Stimulated activated CD4-positive, alpha-beta T cell treated with anti-CD3 and anti-CD28 coated beads, Interleukin-15, amount 100 ng/mL, for 24 hours (primary cell): ENCODE measurements at regions not wholly inside any gene's neighbourhood (a gene's known extent, or its start where the extent isn't known, plus 50 kb on each side); places are given as distances from the start of the nearest gene placed in this dataset.
"Not testable (repeated sequence)": the region's sequence is repeated elsewhere in the genome, so short reads cannot be mapped to it uniquely, and the experiment has no call there.

ENCODE experiments used
- DNase-seq: peaks from one replicate; pipeline ENCODE4 v3.0.0-alpha.2; 2020

DNA sequence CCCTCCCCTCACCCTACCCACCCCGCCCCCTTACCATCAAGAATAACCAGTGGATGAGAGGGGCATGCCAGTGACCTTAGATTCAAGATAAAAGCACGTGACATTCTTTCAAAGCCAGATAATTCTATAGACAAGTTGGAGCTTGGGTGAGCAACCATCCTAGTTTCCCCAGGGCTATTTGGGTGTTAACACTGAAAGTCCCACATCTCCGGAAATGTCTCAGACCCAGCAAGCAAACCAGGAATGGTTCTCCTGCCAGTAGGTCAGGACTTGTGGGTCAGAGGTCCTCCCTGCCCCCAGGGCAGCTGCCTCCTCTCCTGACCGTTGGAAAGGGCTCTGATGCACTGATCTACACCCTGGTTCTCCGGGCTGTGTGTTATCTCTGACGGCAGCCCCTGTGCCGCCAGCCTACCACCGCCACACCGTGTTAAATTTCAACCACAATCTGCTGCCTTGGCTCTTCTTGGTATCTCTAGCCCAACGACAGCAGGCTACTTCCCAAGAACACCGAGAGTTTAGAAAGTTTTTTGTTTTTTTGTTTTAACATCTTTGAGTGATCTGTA is 287.0 kb downstream of the BCL2L11 start:
- DNase-seq: not testable (repeated sequence)

DNA sequence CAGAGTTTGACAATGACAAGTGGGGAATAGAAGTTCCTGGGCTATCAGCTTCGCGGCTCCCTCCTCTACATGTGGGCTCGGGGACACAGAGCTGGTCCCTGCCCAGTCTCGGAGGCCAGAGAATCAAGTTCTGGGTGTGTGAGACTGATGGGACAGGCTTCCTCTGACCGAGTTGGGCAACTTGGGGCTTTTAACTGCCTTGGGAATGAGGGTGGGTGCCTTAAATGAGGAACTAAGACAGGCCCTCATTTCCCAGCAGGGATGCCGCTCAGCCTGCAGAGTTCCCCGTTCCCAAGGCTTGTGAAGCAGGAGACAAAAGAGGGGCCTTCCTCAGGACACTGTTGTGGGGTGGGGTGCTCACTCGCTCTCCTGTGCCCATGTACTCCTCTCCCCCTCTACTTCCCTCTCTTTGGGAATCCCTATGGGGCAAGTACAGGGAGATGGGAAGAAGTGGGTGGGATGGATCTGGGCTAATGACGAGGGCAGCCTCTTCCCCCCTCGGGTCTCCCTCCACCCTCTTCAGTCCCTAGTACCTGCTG is 290.2 kb downstream of the BCL2L11 start:
- not testable (repeated sequence) for DNase-seq

DNA sequence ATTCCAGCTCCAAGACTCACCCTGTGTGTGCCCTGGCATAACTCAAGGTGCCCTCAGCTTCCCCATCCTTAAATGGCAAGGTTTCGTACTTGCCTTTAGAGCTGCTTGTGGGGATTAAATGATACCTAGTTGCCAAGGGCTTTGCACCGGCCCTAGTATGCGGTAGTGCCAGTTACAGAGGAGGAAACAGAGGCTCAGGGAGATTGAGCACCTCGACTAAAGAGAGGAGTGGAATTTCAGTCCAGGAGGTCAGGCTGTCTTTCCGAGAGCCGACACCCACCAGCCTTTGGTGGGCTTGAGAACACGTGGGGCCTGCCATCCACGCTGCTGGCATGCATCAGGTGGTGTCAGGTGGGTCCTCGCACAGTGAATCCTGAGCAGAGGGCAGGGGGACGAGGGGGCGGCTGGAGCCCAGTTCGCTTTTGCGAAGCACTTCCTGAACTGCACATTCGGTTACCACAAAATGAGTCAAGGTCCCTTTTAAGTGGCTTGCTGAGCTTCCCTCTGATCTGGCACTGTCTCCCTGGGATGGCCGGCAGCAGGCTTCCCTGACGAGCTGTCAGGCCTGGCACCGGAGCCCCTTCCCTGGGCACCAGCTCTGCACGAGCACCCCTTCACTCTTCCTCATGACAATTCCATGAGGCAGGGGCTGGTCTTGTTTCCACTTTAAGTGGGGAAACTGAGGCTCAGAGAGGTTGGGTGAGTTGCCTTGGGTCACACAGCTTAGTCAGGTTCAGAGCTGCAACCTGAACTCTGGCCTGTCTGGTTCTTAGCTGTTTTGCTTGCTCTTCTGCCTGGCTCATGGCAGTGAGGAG is 291.4 kb downstream of the BCL2L11 start:
- DNase-seq: not testable (repeated sequence)

DNA sequence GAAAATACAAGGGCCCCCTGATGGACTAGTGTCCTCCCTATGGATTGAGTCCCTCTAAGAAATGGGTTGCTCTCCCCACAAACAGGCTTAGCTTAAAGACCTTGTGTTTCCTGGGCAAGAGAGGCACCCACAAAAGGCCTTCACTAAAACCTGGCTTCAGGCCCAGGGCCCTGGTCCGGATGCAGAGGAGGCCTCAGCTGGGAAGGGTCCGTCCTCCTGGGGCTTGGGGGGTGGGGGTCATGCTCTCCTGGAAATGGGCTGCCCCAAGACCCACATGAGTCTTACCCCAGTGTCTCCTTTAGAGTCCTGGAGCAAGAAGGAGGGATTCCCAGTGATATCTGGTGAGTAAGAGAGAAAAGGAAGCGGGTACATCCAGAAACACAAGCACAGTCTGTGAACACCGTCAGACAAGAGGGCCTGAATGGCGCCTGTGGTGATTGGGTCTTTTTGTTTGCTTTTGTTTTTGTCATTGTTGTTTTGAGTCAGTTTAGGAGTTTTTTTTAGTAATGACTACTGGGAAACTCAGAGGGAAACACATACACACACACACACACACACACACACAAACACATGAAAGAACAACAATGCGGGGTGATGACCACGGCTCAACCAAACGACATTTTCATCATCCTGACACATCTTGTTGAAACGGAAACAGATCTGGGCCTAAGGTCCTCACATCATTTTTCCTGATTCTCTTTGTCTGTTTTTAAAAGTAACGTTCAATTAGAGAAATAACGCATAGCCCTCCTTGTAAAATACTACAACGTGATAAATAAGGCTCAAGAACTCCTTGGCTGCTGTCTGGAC is 292.3 kb downstream of the BCL2L11 start:
- not testable (repeated sequence) for DNase-seq

DNA sequence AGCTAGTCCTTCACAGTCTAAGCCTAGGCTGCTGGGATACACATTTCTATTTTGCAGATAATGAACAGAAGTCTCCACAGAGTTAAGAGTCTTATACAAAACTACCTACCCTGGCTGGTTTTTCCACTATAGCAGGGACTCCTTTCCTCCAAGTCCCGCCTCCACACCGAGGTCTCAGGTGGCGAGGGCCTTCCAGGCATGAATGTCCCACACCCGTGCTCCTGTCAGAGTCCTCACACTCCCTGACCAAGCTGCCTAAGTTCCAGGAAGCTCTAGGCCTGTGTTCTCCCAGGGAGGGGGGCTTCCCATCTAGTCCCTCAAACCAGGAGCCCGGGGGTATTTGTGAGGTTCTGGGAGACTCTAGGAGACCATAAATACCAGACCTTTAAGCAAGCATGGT is 293.2 kb downstream of the BCL2L11 start:
- DNase-seq: not testable (repeated sequence)

DNA sequence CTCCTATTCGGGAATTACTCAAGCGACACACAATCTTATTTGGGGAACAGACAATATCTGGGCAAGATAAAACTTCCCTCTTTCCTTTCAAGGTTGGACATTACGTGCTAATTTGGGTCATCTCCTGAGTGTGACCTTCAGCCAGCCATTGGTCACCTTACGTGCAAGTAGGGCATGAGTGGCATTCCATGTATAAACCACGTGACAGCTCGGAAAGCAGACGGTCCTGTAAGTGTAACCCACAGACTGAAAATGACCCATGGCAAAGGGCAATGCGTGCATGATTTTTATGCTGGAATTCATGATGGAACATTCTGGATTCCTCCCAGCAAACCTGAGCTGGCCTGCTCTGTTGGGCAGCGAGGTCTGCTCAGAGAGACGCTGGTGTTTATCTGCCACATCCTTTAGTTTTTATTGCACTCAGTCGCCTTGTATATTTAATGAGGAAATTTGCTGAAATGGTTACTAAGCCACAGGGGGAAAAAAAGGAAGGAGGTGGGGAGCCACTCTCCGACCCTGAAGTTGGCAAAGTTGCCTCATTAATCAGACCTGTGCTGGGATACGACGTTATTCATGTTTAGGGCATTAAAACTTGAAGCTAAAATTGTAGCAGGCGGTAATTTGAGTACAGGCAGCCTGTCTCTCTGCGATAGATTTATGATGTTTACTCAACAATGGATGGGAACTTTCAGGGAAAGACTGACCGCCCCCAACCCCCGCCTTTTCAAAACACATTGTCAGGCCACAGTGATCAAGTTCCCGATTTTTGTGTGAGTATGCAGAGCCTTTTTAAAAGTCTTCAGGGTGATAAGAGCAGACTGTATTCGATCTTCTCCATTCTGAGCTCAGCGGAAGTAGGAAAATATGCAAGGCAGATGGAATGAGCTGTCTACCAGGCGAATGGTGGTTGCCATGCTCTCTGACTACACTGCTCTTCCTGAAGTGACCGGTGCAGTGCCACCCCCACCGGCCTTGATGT is 295.3 kb downstream of the BCL2L11 start:
- not testable (repeated sequence) for DNase-seq

DNA sequence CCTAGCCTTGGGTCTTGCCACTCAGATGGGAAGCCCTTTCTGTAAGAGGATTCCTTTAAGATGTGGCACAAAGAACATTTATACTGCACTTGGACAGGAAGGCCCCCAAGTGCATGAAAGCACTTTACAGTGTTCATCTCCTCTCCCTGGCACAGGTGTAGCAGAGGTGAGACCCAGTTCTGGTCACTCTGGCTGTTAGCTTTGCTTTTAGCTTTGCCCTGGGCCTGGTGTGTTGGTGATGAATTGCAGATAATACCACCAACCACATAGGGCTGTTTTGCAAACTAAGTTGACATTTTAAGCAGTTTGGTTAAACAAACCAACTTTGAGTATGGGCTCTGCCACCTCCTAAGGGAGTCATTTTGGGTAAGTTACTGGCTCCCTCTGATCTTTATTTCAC is 296.3 kb downstream of the BCL2L11 start:
- not testable (repeated sequence) for DNase-seq

DNA sequence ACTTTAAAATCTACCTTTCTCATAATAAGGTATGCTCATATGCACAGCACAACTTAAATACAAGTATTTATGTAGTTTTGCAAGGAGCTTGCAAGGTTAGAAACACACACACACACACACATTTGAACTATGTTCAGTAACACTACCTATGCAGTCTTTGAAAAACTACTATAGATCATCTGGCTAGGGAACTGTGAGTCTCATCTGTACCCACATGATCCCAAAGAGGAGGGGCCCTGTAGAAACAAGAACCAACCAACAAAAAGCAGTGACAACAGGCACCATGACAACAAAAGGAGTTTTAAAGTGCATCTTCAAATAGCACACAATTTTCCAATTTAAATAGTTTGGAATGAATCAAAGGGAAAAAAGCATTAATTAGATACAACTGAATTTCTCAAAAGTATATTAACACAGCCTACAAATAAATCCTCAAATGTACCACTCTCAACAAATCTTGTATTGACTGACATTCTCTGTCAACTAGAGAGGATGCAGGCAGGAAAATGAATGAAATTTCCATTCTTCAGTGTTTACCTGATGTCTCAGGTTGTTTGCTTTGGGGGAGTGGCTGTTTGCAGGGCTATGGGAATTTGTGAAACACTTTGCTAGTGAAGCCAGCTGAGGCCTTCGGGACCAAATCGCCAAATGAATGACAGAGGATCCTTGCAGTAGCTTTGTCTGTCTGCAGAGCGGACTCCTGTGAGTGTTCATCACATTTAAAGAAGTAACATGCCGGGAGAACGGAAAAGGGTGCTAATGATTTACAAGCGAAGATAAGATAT is 297.6 kb downstream of the BCL2L11 start:
- DNase-seq: not testable (repeated sequence)

DNA sequence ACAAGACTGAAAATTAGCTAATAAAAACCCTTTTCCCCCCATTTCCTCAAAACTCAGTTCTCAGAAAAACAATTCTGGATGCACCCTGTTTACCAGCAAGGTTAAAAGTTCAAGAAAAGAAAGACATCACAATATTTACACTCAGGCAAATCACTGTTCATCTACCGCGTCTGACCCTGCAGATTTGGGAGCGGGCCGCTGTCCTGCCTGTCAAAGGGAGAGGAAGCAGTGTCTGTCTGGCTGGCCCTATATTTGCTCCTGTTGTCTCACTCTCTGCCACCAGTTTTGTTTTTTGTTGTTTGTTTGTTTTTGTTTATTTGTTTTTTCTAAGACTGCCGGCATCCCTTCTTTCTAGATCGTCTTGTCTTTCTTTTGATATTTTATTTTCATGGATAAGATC is 299.4 kb downstream of the BCL2L11 start:
- not testable (repeated sequence) for DNase-seq

DNA sequence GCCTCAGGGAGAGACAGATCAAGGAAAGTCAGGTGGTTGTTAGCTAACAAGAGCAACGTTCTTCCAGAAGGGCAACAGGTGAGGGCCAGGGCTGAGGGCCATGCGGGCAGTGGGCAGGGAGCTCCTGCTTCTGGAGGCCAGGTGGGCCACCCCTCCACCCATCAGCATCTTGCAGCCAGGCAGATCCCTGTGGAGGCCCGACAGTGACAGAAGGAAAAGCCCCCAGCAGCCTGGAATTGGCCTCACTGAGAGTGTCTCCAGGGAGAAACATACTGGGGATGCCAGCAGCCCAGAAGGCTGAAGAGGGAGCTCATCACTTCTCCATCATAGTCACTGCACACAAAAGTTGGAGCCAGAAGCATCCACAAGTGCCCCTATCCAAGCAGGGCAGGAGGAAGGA is 300.1 kb downstream of the BCL2L11 start:
- DNase-seq: not testable (repeated sequence)

DNA sequence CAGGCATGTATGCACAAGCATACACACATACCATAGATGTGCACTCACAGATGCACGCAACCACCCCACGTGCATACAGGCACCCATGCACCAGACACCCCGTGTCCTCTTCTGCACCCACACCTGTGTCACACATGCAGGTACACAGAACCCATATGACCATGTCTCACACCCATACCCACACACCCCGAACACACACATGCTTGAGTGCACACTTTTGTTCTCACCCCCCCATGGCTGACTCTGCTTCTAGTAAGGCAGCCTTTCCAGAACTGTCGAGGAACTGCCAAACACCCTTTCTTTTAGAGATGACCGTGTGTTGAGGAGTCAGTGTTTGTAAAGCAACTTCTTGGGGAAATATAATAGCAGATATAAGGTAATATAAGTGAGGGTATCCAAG is 301.2 kb downstream of the BCL2L11 start:
- DNase-seq: not testable (repeated sequence)

DNA sequence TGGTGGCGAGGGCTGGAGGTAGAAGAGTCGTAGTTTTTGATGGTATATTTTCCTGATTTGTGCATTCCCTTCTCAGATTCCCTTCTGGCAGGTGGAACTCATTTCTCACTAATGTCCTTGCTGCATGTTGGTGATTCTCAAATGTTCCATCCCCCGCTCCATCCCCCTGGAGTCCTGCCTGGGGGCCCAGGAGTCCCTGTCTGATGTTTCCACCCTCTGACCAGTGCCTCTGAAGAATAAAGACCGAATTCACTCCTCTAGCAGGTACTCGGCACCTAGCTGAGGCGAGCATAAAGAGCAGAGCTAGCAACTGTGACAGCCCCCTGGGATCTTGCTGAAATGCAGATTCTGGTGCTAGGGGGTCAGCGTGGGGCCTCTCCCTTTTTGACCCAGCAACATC is 301.8 kb downstream of the BCL2L11 start:
- DNase-seq: not testable (repeated sequence)

DNA sequence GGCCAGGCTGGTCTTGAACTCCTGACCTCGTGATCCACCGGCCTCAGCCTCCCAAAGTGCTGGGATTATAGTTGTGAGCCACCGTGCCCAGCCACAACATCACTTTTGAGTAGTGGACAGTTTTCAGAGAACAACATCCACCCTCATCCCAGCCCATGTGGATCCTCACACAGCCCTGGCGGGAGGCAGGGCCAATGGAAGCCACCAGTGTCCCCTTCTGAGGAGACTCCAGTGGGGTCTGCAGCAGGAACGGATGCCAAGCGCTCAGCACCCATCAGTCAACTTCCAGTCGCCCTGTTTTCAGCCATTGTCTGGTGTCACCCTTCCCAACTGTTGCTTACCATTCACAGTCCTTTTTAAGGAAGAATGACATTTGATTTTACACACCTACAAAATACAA is 302.5 kb downstream of the BCL2L11 start:
- DNase-seq: not testable (repeated sequence)

DNA sequence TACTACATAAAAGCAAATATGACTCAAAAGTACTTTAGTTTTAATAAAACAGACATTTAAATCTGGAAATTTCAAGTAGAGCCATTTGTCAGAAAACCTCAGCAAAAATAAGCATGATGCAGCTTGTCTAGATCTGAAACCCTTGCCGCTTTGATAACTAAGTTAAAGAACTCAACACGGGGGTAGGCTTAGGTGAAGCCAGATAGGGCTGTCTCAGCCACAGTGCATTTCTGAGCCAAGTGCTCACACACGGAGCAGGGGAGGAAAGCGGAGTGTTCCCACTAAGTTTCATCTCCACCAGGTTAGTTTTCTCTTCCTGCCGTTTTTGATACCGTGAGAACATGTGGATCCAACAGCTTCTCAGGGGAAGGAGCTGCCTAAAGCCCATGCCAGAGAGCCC is 303.5 kb downstream of the BCL2L11 start:
- DNase-seq: not testable (repeated sequence)

DNA sequence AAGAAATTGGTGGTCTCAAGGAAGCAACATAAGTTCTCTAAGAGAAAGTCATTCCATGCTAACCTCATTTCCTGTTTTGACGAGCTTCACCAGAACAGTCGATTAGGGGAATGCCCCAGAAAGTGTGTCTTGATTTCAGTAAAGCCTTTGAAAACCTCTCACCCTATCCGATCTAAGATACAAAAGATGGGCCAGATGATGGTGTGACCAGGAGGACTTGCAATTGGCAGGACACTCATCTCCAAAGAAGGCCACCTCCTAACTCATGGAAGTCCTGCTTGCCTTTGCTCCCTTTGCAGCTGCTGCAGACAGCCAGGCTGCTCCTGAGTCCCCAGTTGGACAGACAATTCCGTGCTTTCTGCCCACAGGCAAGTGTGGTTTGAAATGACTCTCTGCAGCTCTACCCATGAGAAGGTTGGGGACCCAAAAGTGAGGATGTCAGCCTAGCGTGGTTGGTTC is 304.2 kb downstream of the BCL2L11 start:
- peak; percentile 71 for DNase-seq

DNA sequence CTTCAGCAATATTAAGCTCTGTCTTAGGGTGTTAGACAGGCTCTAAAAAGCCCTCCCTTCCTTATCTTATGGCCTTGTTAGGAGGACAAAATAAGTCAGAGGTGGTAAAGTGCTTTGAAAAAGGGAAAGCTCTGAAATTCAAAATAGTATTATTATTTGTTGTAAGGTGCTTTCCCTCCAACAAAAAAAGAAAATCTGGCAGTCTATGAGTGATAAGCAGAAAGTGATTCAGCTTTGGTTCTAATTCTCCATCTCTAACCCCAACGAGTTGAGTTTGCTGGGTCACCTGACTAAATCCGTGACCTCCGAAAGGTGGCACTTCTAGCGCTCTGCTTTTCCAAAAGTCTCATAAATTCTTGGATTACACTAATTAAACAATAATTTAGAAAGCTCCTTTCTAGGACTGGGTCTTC is 305.1 kb downstream of the BCL2L11 start:
- DNase-seq: peak; percentile 55

DNA sequence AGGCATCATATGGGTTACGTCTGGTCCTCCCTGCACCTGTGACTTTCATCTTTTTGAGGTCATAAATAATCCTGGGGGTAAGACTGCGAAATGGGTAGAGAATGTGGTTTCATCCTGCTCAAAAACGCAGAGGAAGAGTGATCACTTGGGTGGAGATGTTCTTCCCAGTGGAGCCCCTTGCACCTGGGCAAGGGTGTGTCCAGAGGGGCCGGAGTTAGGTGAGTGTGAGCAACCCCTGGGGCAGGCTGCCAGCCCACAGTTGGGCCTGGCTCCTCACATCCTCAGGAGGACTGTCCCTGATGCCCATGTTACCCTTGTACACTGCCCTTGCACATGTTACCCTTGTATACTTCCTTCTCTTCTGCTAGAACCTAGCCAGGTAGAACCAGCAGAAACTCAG is 306.6 kb downstream of the BCL2L11 start:
- DNase-seq: not testable (repeated sequence)

DNA sequence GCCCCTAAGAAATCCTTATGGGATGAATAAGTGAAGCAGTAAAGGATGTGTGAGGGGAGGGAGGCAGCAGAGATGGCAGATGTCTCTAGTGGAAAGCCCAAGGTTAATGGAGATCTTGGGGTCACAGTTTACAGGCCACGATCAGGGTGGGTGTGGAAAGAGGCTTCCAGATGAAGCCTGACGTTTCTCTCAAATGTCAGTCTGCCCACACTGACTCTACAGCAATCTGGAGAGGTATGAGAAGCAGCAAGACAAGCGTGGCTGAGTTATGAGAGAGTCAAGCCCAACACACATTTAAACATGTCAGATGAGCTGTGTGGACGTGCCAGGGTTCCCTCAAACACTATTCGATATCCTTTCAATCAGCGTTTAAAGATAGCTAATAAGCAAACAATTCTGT is 308.2 kb downstream of the BCL2L11 start:
- not testable (repeated sequence) for DNase-seq

DNA sequence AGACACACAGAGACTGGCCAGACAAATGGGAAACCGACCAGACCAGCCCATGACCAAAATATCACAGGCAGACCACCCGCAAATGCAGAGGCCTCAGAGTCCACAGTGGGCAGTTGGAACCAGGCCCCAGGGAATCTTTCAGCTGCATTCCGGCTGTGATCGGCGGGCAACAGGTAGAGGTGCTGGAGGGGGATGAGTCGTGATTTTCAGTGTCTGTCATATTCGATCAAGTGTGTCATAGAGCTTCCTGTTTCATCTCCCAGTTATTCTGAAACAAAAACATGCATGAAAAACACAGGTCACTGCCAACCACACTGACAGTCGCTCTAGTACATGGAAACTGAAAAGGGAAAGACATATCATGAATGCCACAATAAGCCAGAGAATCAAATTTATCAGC is 308.6 kb downstream of the BCL2L11 start:
- DNase-seq: peak; percentile 41

DNA sequence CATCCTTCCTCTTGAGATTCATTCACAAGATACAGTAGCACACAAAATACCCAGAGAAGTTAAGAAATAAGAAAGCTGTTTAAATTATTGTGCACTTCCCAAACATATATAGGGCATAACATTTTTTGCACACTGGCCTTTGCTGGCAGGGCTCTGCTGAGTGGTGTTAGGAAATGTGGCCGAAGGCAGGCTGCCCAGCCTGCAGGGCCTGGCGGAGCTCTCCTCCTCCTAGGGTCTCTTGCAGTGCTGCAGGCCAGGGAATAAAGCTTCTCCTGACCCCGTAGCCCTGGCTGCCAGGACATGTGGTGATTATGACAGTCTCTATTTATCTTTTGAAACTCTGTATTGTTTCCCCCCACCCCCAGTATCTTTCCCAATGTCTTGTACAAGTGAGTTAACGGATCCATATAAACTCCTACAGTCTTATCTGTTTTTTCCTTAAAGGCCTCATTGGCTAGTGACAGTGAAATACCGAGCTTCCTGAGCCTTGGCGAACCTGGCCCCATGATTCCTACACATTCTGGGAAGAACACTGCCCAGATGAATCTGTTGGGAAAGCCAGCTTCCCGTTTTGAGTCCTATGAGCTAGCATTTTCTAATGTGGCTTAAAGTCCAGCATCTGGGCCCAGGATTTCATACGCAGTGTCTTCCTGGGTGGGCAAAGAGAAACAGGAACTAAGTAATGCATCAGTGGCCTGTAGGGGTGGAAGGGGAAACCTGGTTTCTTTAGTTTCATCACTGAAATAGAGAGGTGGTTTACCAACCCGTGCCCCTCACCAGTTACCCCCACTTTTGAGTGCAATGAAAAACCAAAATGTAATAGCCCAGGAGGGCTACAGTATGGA is 310.3 kb downstream of the BCL2L11 start:
- not testable (repeated sequence) for DNase-seq
